ENCODE measurements at regions not wholly inside any gene's neighbourhood (a gene's known extent, or its start where the extent isn't known, plus 50 kb on each side); places are given as distances from the start of the nearest gene placed in this dataset.

- intact Hi-C loops (cut with DNase I) = no loop called here
- Histone ChIP-seq H3K9me3 (peaks cover 0 to 6% (median 0%) of the 10 kb centered on the region in 11 donors), H3K27me3 (no peaks in the 10 kb centered on the region), H3K4me1 (no peaks in the 10 kb centered on the region), H3K27ac (no peak overlapping the region), H3K36me3 (no peaks in the 10 kb centered on the region), H3K4me3 (no peak overlapping the region)
- 42 to 63% methylated on average over 7 of the region's 7 CpGs for WGBS, 2 donors
- ATAC-seq (no peak), DNase-seq (no peak)
- no peak for TF ChIP-seq CTCF (IDR thresholded peaks at IDR 0.05)
Measured at GRCh38 chr5:51172903-51173626, 210.2 kb upstream of the ISL1 start.

- no peak for DNase-seq
- Histone ChIP-seq H3K27ac (no peak overlapping the region), H3K4me1 (no peaks in the 10 kb centered on the region), H3K4me3 (no peak overlapping the region), H3K27me3 (no peaks in the 10 kb centered on the region), H3K9me3 (no peaks in the 10 kb centered on the region), H3K36me3 (no peaks in the 10 kb centered on the region)
- no peak for TF ChIP-seq CTCF (IDR thresholded peaks at IDR 0.05)
- intact Hi-C loops (cut with DNase I) = no loop called here
- 56 to 58% methylated on average over 3 of the region's 3 CpGs for WGBS, 2 donors
- no peak for ATAC-seq
Measured at GRCh38 chr5:51181208-51181894, 201.9 kb upstream of the ISL1 start.

- ATAC-seq (no peak), DNase-seq (no peak)
- Histone ChIP-seq H3K4me3 (no peak overlapping the region), H3K9me3 (peaks cover 0 to 2% (median 0%) of the 10 kb centered on the region in 11 donors), H3K36me3 (no peaks in the 10 kb centered on the region), H3K27me3 (no peaks in the 10 kb centered on the region), H3K27ac (no peak overlapping the region), H3K4me1 (no peaks in the 10 kb centered on the region)
- 60 to 69% methylated on average over 4 of the region's 4 CpGs for WGBS, 2 donors
- TF ChIP-seq CTCF (IDR thresholded peaks at IDR 0.05) = no peak
- intact Hi-C loops (cut with DNase I) = no loop called here
Measured at GRCh38 chr5:51185850-51186329, 197.4 kb upstream of the ISL1 start.

GRCh38 chr5:51188001-51188591, 195.2 kb upstream of the ISL1 start:
- Histone ChIP-seq H3K4me3 (no peak overlapping the region), H3K27me3 (no peaks in the 10 kb centered on the region), H3K36me3 (no peaks in the 10 kb centered on the region), H3K27ac (no peak overlapping the region), H3K4me1 (no peaks in the 10 kb centered on the region), H3K9me3 (peaks cover 0 to 2% (median 0%) of the 10 kb centered on the region in 11 donors)
- TF ChIP-seq CTCF (IDR thresholded peaks at IDR 0.05) = no peak
- no peak for ATAC-seq
- no peak for DNase-seq
- intact Hi-C loops (cut with DNase I) = no loop called here
- WGBS, 2 donors = 63 to 71% methylated on average over 6 of the region's 6 CpGs
